Calu3 (cell line): ENCODE measurements at regions not wholly inside any gene's neighbourhood (a gene's known extent, or its start where the extent isn't known, plus 50 kb on each side); places are given as distances from the start of the nearest gene placed in this dataset.

Experiments used
- BruUV-seq: library from RNA; stranded (reverse); fragments of 400-500 nt; replicated peaks from 2 replicates; lab custom pipeline; 2021; lab: Mats Ljungman, UMichigan
- CTCF ChIA-PET: fragments of 300-600 bp; sonication (Branson Sonifier 250); formaldehyde crosslinking; loops from one replicate; lab custom pipeline; 2022; ENCODE audit warnings: antibody characterized with exemption; lab: Charles Lee
- DNase-seq: peaks from one replicate; pipeline ENCODE4 v3.0.0; 2022
- H3K27ac Mint-ChIP-seq: one replicate; pipeline ENCODE4 v1.8.0; 2022; ENCODE audit warnings: mixed read lengths; ENCODE audit not compliant: unreplicated experiment
- H3K27me3 Mint-ChIP-seq: one replicate; pipeline ENCODE4 v1.8.0; 2022; ENCODE audit warnings: mixed read lengths; ENCODE audit not compliant: unreplicated experiment
- H3K36me3 Mint-ChIP-seq: one replicate; pipeline ENCODE4 v1.8.0; 2022; ENCODE audit warnings: mild to moderate bottlenecking, moderate library complexity, mixed read lengths; ENCODE audit not compliant: insufficient read depth, unreplicated experiment
- H3K4me1 Mint-ChIP-seq: one replicate; pipeline ENCODE4 v1.8.0; 2022; ENCODE audit warnings: mild to moderate bottlenecking, low read depth, mixed read lengths; ENCODE audit not compliant: unreplicated experiment
- H3K4me3 Mint-ChIP-seq: one replicate; pipeline ENCODE4 v1.8.0; 2022; ENCODE audit warnings: mild to moderate bottlenecking, low read depth, moderate library complexity, mixed read lengths; ENCODE audit not compliant: unreplicated experiment
- H3K9me3 Mint-ChIP-seq: one replicate; pipeline ENCODE4 v1.8.0; 2022; ENCODE audit warnings: low read depth, mixed read lengths; ENCODE audit not compliant: unreplicated experiment
- intact Hi-C: fragments of 100-400 bp; cut with micrococcal nuclease; formaldehyde crosslinking; loops from one replicate; pipeline ENCODE4 v1.10.0; 2022; ENCODE audit not compliant: unreplicated experiment
- TF ChIP-seq, protein P1 (sequence below): fragments of 200-600 bp; IDR thresholded peaks from one replicate; pipeline ENCODE4 v1.8.0; 2022; ENCODE audit warnings: antibody characterized with exemption; ENCODE audit not compliant: unreplicated experiment

DNA sequence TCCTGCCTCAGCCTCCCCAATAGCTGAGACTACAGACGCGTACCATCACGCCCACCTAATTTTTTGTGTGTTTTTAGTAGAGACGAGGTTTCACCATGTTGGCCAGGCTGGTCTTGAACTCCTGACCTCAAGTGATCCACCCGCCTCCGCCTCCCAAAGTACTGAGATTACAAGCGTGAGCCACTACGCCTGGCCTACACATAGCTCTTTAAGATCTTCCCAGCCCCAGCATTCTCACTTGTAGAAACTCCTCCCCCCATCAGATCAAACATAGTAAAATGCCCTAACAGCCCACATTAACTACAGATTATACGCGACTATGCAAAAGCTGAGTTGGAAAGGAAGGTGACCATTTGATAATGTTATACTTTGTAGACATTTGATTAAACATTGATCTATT is 634.8 kb downstream of the MATN1 start:
- Mint-ChIP-seq H3K27me3 (peaks cover 14% of the 10 kb centered on the region), H3K4me3 (no peak overlapping the region), H3K9me3 (peaks cover 10% of the 10 kb centered on the region), H3K36me3 (peaks cover 6% of the 10 kb centered on the region), H3K27ac (no peak overlapping the region), H3K4me1 (peaks cover 14% of the 10 kb centered on the region)
- BruUV-seq = no TSS peak
- intact Hi-C loops = loop anchor here (10.0 kb wide), 1 partner anchor 114 kb away; no protein-coding TSS in a partner anchor
- TF ChIP-seq, protein P1, sequence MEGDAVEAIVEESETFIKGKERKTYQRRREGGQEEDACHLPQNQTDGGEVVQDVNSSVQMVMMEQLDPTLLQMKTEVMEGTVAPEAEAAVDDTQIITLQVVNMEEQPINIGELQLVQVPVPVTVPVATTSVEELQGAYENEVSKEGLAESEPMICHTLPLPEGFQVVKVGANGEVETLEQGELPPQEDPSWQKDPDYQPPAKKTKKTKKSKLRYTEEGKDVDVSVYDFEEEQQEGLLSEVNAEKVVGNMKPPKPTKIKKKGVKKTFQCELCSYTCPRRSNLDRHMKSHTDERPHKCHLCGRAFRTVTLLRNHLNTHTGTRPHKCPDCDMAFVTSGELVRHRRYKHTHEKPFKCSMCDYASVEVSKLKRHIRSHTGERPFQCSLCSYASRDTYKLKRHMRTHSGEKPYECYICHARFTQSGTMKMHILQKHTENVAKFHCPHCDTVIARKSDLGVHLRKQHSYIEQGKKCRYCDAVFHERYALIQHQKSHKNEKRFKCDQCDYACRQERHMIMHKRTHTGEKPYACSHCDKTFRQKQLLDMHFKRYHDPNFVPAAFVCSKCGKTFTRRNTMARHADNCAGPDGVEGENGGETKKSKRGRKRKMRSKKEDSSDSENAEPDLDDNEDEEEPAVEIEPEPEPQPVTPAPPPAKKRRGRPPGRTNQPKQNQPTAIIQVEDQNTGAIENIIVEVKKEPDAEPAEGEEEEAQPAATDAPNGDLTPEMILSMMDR = no peak
- no peak for DNase-seq
- CTCF ChIA-PET = no interaction called here

DNA sequence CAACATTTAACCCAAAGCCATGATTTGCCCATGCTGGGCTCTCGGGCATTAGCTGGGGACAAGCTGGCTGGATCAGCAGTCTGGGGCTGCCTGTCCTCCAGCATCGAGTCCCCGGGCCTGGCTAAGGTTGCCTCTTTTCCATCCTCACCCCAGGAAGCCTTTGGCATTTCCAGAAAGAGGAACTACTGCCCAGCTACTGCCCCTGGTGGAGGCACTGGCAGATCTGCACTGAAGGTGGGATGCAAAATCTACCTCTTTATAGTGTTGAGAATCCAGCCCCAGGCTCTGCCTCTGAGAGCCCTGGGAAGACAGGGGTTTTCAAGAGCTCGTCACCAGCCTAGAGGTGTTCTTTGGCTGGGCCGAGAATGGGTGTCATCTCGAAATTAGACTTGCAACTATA is 635.9 kb downstream of the MATN1 start:
- TF ChIP-seq, protein P1 = peak; percentile 50
- Mint-ChIP-seq H3K4me1 (peaks cover 19% of the 10 kb centered on the region), H3K36me3 (peaks cover 10% of the 10 kb centered on the region), H3K9me3 (peaks cover 6% of the 10 kb centered on the region), H3K4me3 (no peak overlapping the region), H3K27me3 (peaks cover 14% of the 10 kb centered on the region), H3K27ac (no peak overlapping the region)
- peak; percentile 19 for DNase-seq
- CTCF ChIA-PET = interaction anchor here (1.0 kb wide), 1 partner anchor 187 kb away, joined by 6 read pairs; no protein-coding TSS in a partner anchor
- intact Hi-C loops = loop anchor here (1.0 to 10.0 kb wide), 2 partner anchors 113 to 175 kb away; no protein-coding TSS in a partner anchor
- BruUV-seq = no TSS peak

DNA sequence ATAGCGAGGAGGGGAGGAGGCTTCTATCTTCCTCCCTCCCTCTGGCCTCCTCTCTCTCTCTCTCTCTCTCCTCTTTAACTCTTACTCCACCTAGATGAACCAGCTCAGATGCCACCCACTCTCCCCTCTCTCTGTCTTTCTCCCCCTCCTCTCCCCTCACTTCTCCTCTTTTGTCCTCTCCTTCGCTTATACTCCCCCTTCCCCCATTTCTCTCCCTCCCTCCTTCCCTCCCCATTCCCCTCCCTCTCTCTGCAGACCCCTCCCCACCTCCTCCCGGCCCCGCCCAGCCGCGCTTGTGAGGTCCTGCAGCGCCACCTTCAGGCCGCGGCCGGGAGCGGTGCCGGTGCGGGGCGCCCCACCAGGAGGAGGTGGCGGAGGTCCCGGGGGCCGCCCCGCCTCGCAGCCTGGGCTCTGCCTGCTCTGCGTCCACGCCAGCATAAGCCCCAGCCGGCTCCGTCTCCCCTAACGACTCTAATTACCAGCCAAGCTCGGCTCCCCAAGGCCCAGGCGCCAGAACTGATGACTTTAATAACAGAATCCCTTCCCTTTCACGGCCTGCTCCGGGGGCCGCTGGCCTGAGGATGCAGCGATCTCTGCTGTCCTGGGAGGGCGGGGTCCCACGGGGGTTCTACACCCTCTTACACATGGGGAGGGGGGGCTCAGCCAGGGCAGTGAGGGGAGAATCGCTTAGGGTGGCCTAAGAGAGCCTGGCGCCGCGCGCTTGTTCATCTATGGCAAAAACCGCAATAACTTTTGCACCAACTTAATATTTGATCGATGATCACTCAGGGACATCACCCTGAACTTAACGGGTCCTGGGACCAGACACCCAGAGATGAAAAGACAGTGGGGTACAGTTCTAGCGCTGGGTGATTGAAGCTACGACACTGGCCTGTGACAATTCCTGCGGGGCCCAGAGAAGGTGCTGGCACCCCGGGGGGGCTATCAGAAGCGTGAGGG is 637.3 kb downstream of the MATN1 start:
- Mint-ChIP-seq H3K27me3 (peaks cover 14% of the 10 kb centered on the region), H3K27ac (no peak overlapping the region), H3K4me1 (peaks cover 19% of the 10 kb centered on the region), H3K4me3 (no peak overlapping the region), H3K36me3 (peaks cover 14% of the 10 kb centered on the region), H3K9me3 (no peaks in the 10 kb centered on the region)
- TF ChIP-seq, protein P1 = peak; percentile 82
- CTCF ChIA-PET = interaction anchor here (0.6 to 0.7 kb wide), 3 partner anchors 30 to 762 kb away, joined by 4 to 6 read pairs (median 5); no protein-coding TSS in a partner anchor
- intact Hi-C loops = loop anchor here (10.0 kb wide), 1 partner anchor 111 kb away; no protein-coding TSS in a partner anchor
- peak; percentile 42 for DNase-seq
- no TSS peak for BruUV-seq

DNA sequence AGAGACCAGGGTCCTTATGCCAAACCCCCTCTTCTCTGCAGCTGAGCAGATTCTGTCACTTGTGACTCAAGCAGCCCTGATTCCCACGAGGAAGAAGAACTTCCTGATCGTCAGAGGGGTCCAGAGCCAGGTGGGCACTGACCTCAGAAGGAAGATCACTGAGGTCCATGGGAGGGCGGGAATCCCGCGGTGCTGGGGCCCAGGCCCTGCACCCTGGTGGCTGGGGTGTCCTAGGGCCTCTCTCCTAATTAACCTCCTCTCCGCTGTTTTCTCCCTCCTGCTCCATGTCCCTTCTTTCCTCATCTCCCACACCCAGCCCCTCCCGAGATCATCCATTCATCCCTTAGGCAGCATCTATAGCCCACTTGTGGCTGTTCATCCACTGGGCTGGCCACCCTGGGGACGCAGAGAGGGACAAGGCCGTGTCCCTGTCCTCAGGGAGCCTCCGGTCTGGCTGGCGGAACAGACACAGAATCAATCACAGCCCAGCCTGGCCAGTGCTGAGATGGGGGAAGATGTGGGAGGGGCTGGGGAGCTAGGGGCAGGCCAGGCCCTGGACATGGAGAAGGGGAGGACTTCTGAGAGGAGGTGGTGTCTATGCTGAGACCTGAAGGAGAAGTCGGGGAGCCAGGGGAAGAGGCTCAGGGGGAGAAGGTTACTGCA is 638.3 kb downstream of the MATN1 start:
- Mint-ChIP-seq H3K4me3 (no peak overlapping the region), H3K27ac (no peak overlapping the region), H3K27me3 (peaks cover 11% of the 10 kb centered on the region), H3K36me3 (peaks cover 14% of the 10 kb centered on the region), H3K9me3 (no peaks in the 10 kb centered on the region), H3K4me1 (peaks cover 19% of the 10 kb centered on the region)
- CTCF ChIA-PET = interaction anchor here (0.6 to 0.7 kb wide), 3 partner anchors 29 to 763 kb away, joined by 4 to 6 read pairs (median 5); no protein-coding TSS in a partner anchor
- intact Hi-C loops = loop anchor here (10.0 kb wide), 1 partner anchor 110 kb away; no protein-coding TSS in a partner anchor
- TF ChIP-seq, protein P1 = no peak
- no peak for DNase-seq
- no TSS peak for BruUV-seq
